C4-2B (cell line): ENCODE measurements at regions not wholly inside any gene's neighbourhood (a gene's known extent, or its start where the extent isn't known, plus 50 kb on each side); places are given as distances from the start of the nearest gene placed in this dataset.
"Not testable (repeated sequence)": the region's sequence is repeated elsewhere in the genome, so short reads cannot be mapped to it uniquely, and the experiment has no call there.

Experiments used
- H3K27ac ChIP-seq: fragments of 450-650 bp; 2 replicates; pipeline ENCODE4 v1.5.1; 2017
- ZFX ChIP-seq: fragments of 450-650 bp; IDR thresholded peaks from 2 replicates; pipeline ENCODE4 v1.6.1; 2017
- TF ChIP-seq, protein P1 (sequence below): fragments of 450-650 bp; conservative IDR thresholded peaks from 2 replicates; pipeline ENCODE4 v1.5.1; 2017; ENCODE audit warnings: mild to moderate bottlenecking

GRCh38 chr4:12471193-12471592 is 1012.9 kb downstream of the RAB28 start:
- TF ChIP-seq ZFX: no peak
- no peak overlapping the region for H3K27ac ChIP-seq

GRCh38 chr4:12461576-12461975 is 1022.6 kb downstream of the RAB28 start:
- not testable (repeated sequence) for H3K27ac ChIP-seq

- no peak overlapping the region for H3K27ac ChIP-seq
- TF ChIP-seq ZFX: no peak
- TF ChIP-seq, protein P1, sequence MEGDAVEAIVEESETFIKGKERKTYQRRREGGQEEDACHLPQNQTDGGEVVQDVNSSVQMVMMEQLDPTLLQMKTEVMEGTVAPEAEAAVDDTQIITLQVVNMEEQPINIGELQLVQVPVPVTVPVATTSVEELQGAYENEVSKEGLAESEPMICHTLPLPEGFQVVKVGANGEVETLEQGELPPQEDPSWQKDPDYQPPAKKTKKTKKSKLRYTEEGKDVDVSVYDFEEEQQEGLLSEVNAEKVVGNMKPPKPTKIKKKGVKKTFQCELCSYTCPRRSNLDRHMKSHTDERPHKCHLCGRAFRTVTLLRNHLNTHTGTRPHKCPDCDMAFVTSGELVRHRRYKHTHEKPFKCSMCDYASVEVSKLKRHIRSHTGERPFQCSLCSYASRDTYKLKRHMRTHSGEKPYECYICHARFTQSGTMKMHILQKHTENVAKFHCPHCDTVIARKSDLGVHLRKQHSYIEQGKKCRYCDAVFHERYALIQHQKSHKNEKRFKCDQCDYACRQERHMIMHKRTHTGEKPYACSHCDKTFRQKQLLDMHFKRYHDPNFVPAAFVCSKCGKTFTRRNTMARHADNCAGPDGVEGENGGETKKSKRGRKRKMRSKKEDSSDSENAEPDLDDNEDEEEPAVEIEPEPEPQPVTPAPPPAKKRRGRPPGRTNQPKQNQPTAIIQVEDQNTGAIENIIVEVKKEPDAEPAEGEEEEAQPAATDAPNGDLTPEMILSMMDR: no peak
Observed at GRCh38 chr4:12459126-12459525, 1025.0 kb downstream of the RAB28 start.

DNA sequence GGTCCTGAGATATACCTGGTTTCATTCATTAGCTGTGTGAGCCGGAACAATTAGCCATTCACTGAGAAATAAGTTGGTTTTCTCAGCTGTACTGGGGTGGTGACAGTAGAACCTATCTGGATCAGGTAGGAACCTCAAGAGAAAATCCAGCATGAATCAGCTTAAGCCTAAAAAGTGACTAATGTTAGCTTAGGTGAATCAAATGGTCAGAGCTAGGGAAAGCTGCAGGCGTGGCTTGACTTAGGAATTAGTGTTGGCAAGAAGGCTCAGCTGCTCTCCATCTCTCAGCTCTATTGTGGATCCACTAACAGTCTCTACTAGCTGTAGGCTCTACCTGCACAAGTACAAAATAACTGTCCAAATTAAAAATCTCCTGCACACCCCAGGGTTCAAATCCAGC is 1025.5 kb downstream of the RAB28 start:
- no peak for TF ChIP-seq ZFX
- TF ChIP-seq, protein P1: no peak
- no peak overlapping the region for H3K27ac ChIP-seq

- H3K27ac ChIP-seq: no peak overlapping the region
- TF ChIP-seq ZFX: no peak
Observed at GRCh38 chr4:12452291-12452690, 1023.6 kb upstream of the HS3ST1 start.

DNA sequence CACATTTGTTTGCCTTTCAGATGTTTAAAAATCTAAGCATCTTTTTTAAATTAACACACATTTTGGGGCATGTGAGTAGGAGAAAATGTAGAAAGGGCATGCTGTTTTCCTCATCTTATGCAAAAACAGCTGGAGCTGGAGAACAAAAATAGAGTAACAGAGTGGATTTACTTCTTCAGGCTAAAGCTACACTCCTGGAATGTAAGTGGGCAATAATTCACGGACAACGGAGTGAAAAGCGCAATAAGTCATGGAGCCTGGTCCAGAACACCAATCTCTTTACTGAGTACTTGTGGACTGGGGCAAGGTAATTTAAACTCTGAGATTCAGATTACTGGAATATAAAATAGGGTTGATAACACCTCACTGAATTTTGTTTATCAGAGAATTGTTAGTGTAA is 1018.8 kb upstream of the HS3ST1 start:
- no peak for TF ChIP-seq ZFX
- TF ChIP-seq, protein P1: no peak
- H3K27ac ChIP-seq: no peak overlapping the region

GRCh38 chr4:12446657-12447185 is 1018.0 kb upstream of the HS3ST1 start:
- TF ChIP-seq, protein P1: no peak
- no peak for TF ChIP-seq ZFX
- no peak overlapping the region for H3K27ac ChIP-seq

GRCh38 chr4:12446256-12446655 is 1017.6 kb upstream of the HS3ST1 start:
- H3K27ac ChIP-seq: no peak overlapping the region
- no peak for TF ChIP-seq ZFX
- TF ChIP-seq, protein P1: no peak

DNA sequence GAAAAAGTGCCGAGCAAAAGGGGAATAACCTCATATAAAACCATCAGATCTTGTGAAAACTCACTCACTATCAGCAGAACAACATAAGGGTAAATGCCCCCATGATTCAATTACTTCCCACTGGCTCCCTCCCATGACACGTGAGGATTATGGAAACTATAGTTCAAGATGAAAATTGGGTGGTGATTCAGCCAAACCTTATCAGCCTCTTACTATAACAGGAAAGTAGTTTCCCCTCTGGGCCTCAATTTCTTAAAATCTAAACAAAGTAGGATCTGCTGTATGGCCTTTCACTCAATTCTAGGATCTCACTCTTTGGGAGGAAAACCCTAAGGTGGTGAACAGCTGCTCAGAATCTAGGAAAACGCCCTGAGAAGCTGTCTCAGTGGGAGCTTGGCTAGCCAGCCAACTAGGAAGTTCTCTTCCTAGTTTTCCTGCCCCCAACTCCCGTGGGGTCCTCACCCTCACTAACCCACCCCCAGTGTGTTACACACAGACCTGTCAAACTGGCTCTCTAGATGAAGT is 1017.1 kb upstream of the HS3ST1 start:
- no peak overlapping the region for H3K27ac ChIP-seq
- TF ChIP-seq, protein P1: no peak
- TF ChIP-seq ZFX: no peak
